ENCODE measurements at regions not wholly inside any gene's neighbourhood (a gene's known extent, or its start where the extent isn't known, plus 50 kb on each side); places are given as distances from the start of the nearest gene placed in this dataset.

DNA sequence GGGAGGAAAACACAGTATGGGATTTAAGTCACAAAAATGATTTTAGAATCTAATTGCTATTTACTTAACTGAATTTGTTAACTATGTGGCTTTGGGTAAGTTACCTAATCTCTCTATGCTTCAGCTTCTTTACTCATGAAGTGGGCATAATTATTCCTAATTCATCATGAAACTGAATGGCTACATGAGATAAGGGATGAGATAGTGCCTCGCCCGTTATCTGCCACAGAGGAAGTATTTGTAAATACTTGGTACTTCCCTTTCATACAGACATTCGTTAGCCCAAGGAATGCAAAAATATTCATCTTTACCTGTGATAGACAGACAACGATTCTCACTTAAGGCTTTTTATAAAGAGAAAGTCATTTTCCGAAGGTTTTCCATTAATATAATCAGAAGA is 221.2 kb upstream of the BLID start:
- TF ChIP-seq, protein P1, sequence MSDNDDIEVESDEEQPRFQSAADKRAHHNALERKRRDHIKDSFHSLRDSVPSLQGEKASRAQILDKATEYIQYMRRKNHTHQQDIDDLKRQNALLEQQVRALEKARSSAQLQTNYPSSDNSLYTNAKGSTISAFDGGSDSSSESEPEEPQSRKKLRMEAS (IDR thresholded peaks at IDR 0.05) = no peak
- TF ChIP-seq YY1 (IDR thresholded peaks at IDR 0.05; ENCODE audit: low read depth) (no peak), TEAD4 (IDR thresholded peaks at IDR 0.05) (no peak), FOXM1 (IDR thresholded peaks at IDR 0.05; ENCODE audit: borderline replicate concordance, low read depth) (no peak), CREB1 (IDR thresholded peaks at IDR 0.05; ENCODE audit: low read depth) (no peak), TCF12 (IDR thresholded peaks at IDR 0.05; ENCODE audit: low read depth) (no peak), CEBPB (IDR thresholded peaks at IDR 0.05) (no peak), NFIC (IDR thresholded peaks at IDR 0.05) (no peak), EGR1 (IDR thresholded peaks at IDR 0.05) (no peak), ZBTB7A (IDR thresholded peaks at IDR 0.05; ENCODE audit: low read depth) (no peak), TAF1 (IDR thresholded peaks at IDR 0.05; ENCODE audit: low read depth) (no peak), EP300 (IDR thresholded peaks at IDR 0.05; ENCODE audit: borderline replicate concordance) (no peak), RAD21 (IDR thresholded peaks at IDR 0.05; ENCODE audit: low read depth) (no peak)
- TF ChIP-seq, protein P2, sequence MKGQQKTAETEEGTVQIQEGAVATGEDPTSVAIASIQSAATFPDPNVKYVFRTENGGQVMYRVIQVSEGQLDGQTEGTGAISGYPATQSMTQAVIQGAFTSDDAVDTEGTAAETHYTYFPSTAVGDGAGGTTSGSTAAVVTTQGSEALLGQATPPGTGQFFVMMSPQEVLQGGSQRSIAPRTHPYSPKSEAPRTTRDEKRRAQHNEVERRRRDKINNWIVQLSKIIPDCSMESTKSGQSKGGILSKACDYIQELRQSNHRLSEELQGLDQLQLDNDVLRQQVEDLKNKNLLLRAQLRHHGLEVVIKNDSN (IDR thresholded peaks at IDR 0.05) = no peak
- TF ChIP-seq, protein P3, sequence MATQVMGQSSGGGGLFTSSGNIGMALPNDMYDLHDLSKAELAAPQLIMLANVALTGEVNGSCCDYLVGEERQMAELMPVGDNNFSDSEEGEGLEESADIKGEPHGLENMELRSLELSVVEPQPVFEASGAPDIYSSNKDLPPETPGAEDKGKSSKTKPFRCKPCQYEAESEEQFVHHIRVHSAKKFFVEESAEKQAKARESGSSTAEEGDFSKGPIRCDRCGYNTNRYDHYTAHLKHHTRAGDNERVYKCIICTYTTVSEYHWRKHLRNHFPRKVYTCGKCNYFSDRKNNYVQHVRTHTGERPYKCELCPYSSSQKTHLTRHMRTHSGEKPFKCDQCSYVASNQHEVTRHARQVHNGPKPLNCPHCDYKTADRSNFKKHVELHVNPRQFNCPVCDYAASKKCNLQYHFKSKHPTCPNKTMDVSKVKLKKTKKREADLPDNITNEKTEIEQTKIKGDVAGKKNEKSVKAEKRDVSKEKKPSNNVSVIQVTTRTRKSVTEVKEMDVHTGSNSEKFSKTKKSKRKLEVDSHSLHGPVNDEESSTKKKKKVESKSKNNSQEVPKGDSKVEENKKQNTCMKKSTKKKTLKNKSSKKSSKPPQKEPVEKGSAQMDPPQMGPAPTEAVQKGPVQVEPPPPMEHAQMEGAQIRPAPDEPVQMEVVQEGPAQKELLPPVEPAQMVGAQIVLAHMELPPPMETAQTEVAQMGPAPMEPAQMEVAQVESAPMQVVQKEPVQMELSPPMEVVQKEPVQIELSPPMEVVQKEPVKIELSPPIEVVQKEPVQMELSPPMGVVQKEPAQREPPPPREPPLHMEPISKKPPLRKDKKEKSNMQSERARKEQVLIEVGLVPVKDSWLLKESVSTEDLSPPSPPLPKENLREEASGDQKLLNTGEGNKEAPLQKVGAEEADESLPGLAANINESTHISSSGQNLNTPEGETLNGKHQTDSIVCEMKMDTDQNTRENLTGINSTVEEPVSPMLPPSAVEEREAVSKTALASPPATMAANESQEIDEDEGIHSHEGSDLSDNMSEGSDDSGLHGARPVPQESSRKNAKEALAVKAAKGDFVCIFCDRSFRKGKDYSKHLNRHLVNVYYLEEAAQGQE (IDR thresholded peaks at IDR 0.05; ENCODE audit: low read depth) = no peak

DNA sequence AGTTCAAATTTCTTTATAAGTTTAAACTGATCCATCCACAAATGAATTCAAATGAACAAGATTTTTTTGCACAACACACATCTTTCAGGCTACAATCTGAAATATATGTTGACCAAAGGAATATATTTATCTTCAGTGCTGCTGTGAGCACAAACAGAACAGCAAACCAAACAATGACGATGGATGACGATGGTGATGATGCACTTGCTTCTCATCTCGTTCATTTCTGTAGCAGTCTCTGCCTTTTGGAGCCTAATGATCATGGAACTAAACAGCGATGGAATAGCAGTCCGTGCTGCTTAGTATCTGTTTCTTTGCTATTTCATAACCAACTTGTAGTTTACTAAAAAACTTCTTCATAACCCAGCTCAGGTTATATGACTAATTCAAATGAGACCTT is 220.7 kb upstream of the BLID start:
- TF ChIP-seq, protein P1 (IDR thresholded peaks at IDR 0.05) = no peak
- no peak for TF ChIP-seq EGR1 (IDR thresholded peaks at IDR 0.05)
- TF ChIP-seq, protein P2 (IDR thresholded peaks at IDR 0.05) = no peak
- TF ChIP-seq CEBPB (IDR thresholded peaks at IDR 0.05) = no peak
- TF ChIP-seq CREB1 (IDR thresholded peaks at IDR 0.05; ENCODE audit: low read depth) = no peak
- no peak for TF ChIP-seq TAF1 (IDR thresholded peaks at IDR 0.05; ENCODE audit: low read depth)
- TF ChIP-seq EP300 (IDR thresholded peaks at IDR 0.05; ENCODE audit: borderline replicate concordance) = no peak
- TF ChIP-seq FOXM1 (IDR thresholded peaks at IDR 0.05; ENCODE audit: borderline replicate concordance, low read depth) = no peak
- TF ChIP-seq TCF12 (IDR thresholded peaks at IDR 0.05; ENCODE audit: low read depth) = no peak
- no peak for TF ChIP-seq ZBTB7A (IDR thresholded peaks at IDR 0.05; ENCODE audit: low read depth)
- no peak for TF ChIP-seq YY1 (IDR thresholded peaks at IDR 0.05; ENCODE audit: low read depth)
- TF ChIP-seq NFIC (IDR thresholded peaks at IDR 0.05) = no peak
- no peak for TF ChIP-seq RAD21 (IDR thresholded peaks at IDR 0.05; ENCODE audit: low read depth)
- TF ChIP-seq, protein P3 (IDR thresholded peaks at IDR 0.05; ENCODE audit: low read depth) = no peak
- TF ChIP-seq TEAD4 (IDR thresholded peaks at IDR 0.05) = no peak

DNA sequence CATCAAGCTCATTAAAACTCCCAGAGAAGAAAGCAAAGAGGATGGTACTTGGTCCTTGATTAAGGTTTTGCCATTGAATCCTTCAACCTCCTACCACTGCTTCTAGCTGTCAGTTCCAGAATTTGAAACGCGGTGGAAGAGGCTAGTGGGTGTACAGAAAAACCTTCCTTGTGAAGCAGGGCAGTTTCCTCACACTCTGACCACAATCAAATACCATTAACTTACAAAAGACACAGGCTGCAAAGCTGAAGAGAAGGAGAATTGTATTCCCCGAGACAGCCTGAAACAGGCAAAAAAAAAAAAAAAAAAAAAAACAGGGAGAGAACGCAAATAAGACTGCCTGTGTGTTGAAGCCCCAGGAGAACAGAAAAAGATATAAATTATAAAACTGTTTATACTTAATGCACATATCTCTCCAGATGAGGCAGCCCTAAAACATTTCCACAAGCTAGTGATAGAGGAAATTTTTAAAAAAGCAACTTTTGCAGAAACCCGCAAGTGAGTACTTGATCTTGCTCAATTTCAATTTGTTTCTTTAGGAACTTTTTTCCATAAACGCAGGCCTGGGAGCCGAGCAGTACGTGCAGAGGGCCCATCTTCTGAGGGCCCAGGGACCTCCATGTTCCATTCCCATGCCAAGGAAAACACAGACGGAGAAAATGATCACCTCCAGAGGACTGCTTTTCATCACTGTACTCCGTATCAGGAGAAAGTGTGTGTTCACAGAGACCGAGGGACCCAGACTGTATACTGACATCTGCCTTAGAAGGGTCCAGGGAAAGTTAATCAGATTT is 218.7 kb upstream of the BLID start:
- TF ChIP-seq TAF1 (IDR thresholded peaks at IDR 0.05; ENCODE audit: low read depth) = no peak
- TF ChIP-seq RAD21 (IDR thresholded peaks at IDR 0.05; ENCODE audit: low read depth) = no peak
- TF ChIP-seq, protein P2 (IDR thresholded peaks at IDR 0.05) = no peak
- no peak for TF ChIP-seq TEAD4 (IDR thresholded peaks at IDR 0.05)
- no peak for TF ChIP-seq ZBTB7A (IDR thresholded peaks at IDR 0.05; ENCODE audit: low read depth)
- TF ChIP-seq, protein P1 (IDR thresholded peaks at IDR 0.05) = no peak
- TF ChIP-seq EGR1 (IDR thresholded peaks at IDR 0.05) = no peak
- no peak for TF ChIP-seq FOXM1 (IDR thresholded peaks at IDR 0.05; ENCODE audit: borderline replicate concordance, low read depth)
- TF ChIP-seq YY1 (IDR thresholded peaks at IDR 0.05; ENCODE audit: low read depth) = no peak
- TF ChIP-seq NFIC (IDR thresholded peaks at IDR 0.05) = no peak
- TF ChIP-seq EP300 (IDR thresholded peaks at IDR 0.05; ENCODE audit: borderline replicate concordance) = no peak
- TF ChIP-seq TCF12 (IDR thresholded peaks at IDR 0.05; ENCODE audit: low read depth) = no peak
- TF ChIP-seq, protein P3 (IDR thresholded peaks at IDR 0.05; ENCODE audit: low read depth) = no peak
- no peak for TF ChIP-seq CREB1 (IDR thresholded peaks at IDR 0.05; ENCODE audit: low read depth)
- no peak for TF ChIP-seq CEBPB (IDR thresholded peaks at IDR 0.05)
